Stomach (tissue), 8 donors: ENCODE measurements at regions not wholly inside any gene's neighbourhood (a gene's known extent, or its start where the extent isn't known, plus 50 kb on each side); places are given as distances from the start of the nearest gene placed in this dataset.

Experiments
- DNase-seq, 2 donors: peaks; one replicate each; pipeline versions ENCODE4 v3.0.0 to v3.0.0-alpha.2; 2013 to 2019
- H3K27ac ChIP-seq, 5 donors: fragments of 200-600 bp in 4 of 5; sonication (generic) in 4 of 5; one replicate each; pipeline ENCODE4 v1.5.1; 2013 to 2019; ENCODE audit warnings: mild to moderate bottlenecking in 1 of 5, moderate library complexity in 1 of 5
- H3K27me3 ChIP-seq, 3 donors: fragments of 200-600 bp; sonication (generic); one replicate each; pipeline ENCODE4 v1.5.1; 2017 to 2019; ENCODE audit warnings: mixed run types in 1 of 3
- H3K36me3 ChIP-seq, 4 donors: fragments of 200-600 bp; sonication (generic); 1 replicate in 3 of 4; 2 replicates in 1 of 4; pipeline ENCODE4 v1.5.1; 2016 to 2019
- H3K4me1 ChIP-seq, 4 donors: fragments of 200-600 bp; sonication (generic); one replicate each; pipeline ENCODE4 v1.5.1; 2016 to 2019
- H3K4me3 ChIP-seq, 4 donors: fragments of 200-600 bp; sonication (generic) in 3 of 4; one replicate each; pipeline ENCODE4 v1.5.1; 2016 to 2019; ENCODE audit warnings: mild to moderate bottlenecking in 1 of 4
- H3K9me3 ChIP-seq, 4 donors: fragments of 200-600 bp; sonication (generic); one replicate each; pipeline ENCODE4 v1.5.1; 2016 to 2019
- CTCF ChIP-seq, 7 experiments: fragments of 450-650 bp in 4 of 7; fragments of 200-600 bp in 3 of 7; sonication (generic) in 3 of 7; IDR thresholded peaks; one replicate each; pipeline ENCODE4 v1.5.1; 2016 to 2019; ENCODE audit warnings: antibody characterized with exemption in 7 of 7, control low read depth in 2 of 7, mild to moderate bottlenecking in 1 of 7
- EP300 ChIP-seq: sonication (generic); formaldehyde crosslinking; IDR thresholded peaks from one replicate; pipeline ENCODE4 v1.6.1; 2017; ENCODE audit warnings: antibody characterized with exemption
- POLR2A ChIP-seq, 4 donors: fragments of 450-650 bp; IDR thresholded peaks; one replicate each; pipeline ENCODE4 v1.6.1; 2016; ENCODE audit warnings: antibody characterized with exemption in 4 of 4, control low read depth in 2 of 4, mild to moderate bottlenecking in 1 of 4, moderate library complexity in 1 of 4
- POLR2AphosphoS5 ChIP-seq, 3 donors: sonication (generic); formaldehyde crosslinking; IDR thresholded peaks; one replicate each; pipeline ENCODE4 v1.6.1; 2016; ENCODE audit warnings: antibody characterized with exemption in 3 of 3
- whole genome bisulfite sequencing, 5 donors: extraction: QIAGEN DNeasy Blood & Tissue Kit in 3 of 5; methylation state at CpG; one replicate each; pipeline versions ENCODE4 v1.1.5 to v1.1.7; 2013 to 2018; 5-methylcytosine and 5-hydroxymethylcytosine counted together
- intact Hi-C: fragments of 100-400 bp; cut with DNase I; formaldehyde crosslinking; loops from one replicate; pipeline ENCODE4 v1.15.1; 2023; ENCODE audit warnings: low total_unique reads
- donor health status: healthy with polysubstance abuse.
- donor health status: Bipolar disorder and iron deficiency.
- donor health status: healthy.

GRCh38 chr1:193634470-193634869, 448.1 kb upstream of the B3GALT2 start:
- peaks cover 0 to 3% (median 0%) of the 10 kb centered on the region in 4 donors for H3K9me3 ChIP-seq
- 71 to 80% (median 78%) methylated on average over 2 of the region's 2 CpGs for WGBS, 5 donors
- no peaks in the 10 kb centered on the region for H3K36me3 ChIP-seq
- H3K4me3 ChIP-seq = no peak overlapping the region
- H3K27ac ChIP-seq = no peak overlapping the region
- no peaks in the 10 kb centered on the region for H3K4me1 ChIP-seq
- intact Hi-C loops = no loop called here
- DNase-seq = peak in 1 of 2 donors; percentile 7
- TF ChIP-seq POLR2A (IDR thresholded peaks at IDR 0.05) = no peak
- TF ChIP-seq CTCF (IDR thresholded peaks at IDR 0.05) = no peak
- no peaks in the 10 kb centered on the region for H3K27me3 ChIP-seq

GRCh38 chr1:193633991-193634390, 447.6 kb upstream of the B3GALT2 start:
- Histone ChIP-seq H3K9me3 (no peaks in the 10 kb centered on the region), H3K27me3 (no peaks in the 10 kb centered on the region), H3K4me3 (no peak overlapping the region), H3K36me3 (no peaks in the 10 kb centered on the region), H3K27ac (no peak overlapping the region), H3K4me1 (no peaks in the 10 kb centered on the region)
- intact Hi-C loops = no loop called here
- TF ChIP-seq POLR2A (IDR thresholded peaks at IDR 0.05) (no peak), EP300 (no peak), CTCF (IDR thresholded peaks at IDR 0.05) (no peak), POLR2AphosphoS5 (IDR thresholded peaks at IDR 0.05) (no peak)
- WGBS, 5 donors = 29 to 80% (median 55%) methylated on average over 2 of the region's 2 CpGs
- no peak for DNase-seq

- no peak for DNase-seq
- TF ChIP-seq EP300 (no peak), POLR2A (IDR thresholded peaks at IDR 0.05) (no peak), CTCF (IDR thresholded peaks at IDR 0.05) (no peak)
- Histone ChIP-seq H3K9me3 (no peaks in the 10 kb centered on the region), H3K36me3 (no peaks in the 10 kb centered on the region), H3K27me3 (no peaks in the 10 kb centered on the region), H3K27ac (no peak overlapping the region), H3K4me1 (no peaks in the 10 kb centered on the region), H3K4me3 (no peak overlapping the region)
- intact Hi-C loops = no loop called here
- 87 to 94% (median 89%) methylated on average over 3 of the region's 3 CpGs for WGBS, 5 donors
Observed at GRCh38 chr1:193633093-193633492, 446.7 kb upstream of the B3GALT2 start.

GRCh38 chr1:193631306-193631705, 444.9 kb upstream of the B3GALT2 start:
- no peak for TF ChIP-seq POLR2AphosphoS5 (IDR thresholded peaks at IDR 0.05)
- no peak for TF ChIP-seq CTCF (IDR thresholded peaks at IDR 0.05)
- TF ChIP-seq POLR2A (IDR thresholded peaks at IDR 0.05) = no peak
- TF ChIP-seq EP300 = no peak
- no peak overlapping the region for H3K4me3 ChIP-seq
- intact Hi-C loops = no loop called here
- no peaks in the 10 kb centered on the region for H3K9me3 ChIP-seq
- WGBS, 5 donors = 73 to 79% (median 75%) methylated on average over 3 of the region's 3 CpGs
- H3K4me1 ChIP-seq = no peaks in the 10 kb centered on the region
- DNase-seq = no peak
- no peak overlapping the region for H3K27ac ChIP-seq
- no peaks in the 10 kb centered on the region for H3K27me3 ChIP-seq
- no peaks in the 10 kb centered on the region for H3K36me3 ChIP-seq
